ENCODE measurements at regions not wholly inside any gene's neighbourhood (a gene's known extent, or its start where the extent isn't known, plus 50 kb on each side); places are given as distances from the start of the nearest gene placed in this dataset.

DNA sequence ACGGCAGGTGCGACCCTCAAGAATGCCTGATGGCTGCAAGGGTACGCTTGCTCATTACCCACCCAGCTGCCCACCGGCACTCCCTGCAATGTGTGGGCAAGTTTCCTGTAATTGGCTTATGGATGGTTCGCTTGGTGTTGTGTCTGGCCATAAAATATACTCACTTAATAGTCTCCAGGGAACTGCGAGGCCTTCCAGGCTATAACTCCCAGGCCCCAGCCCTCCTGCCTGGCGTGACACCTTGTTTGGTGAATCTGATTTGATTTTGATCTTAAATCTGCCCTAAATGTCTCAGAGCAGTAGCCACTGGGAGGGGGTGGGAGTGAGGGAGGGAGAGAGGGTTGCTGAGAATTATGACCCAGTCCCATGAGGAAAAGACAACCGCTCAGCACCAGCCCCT, 572.2 kb downstream of the BUD13 start:
- H3K4me3 ChIP-seq = no peak overlapping the region
- TF ChIP-seq CTCF (IDR thresholded peaks at IDR 0.05) = no peak
- H3K27ac ChIP-seq = no peak overlapping the region
- H3K9me3 ChIP-seq = no peaks in the 10 kb centered on the region
- no peaks in the 10 kb centered on the region for H3K4me1 ChIP-seq
- intact Hi-C loops (cut with DNase I) = no loop called here
- DNase-seq = no peak
- WGBS, 3 donors = 87 to 92% (median 87%) methylated on average over 8 of the region's 8 CpGs
- ATAC-seq = no peak
- no peaks in the 10 kb centered on the region for H3K36me3 ChIP-seq (ENCODE audit: insufficient read depth in 1 of 2, low read depth in 1 of 2)
- H3K27me3 ChIP-seq (ENCODE audit: insufficient read depth in 3 of 3, low read length in 2 of 3) = no peaks in the 10 kb centered on the region

DNA sequence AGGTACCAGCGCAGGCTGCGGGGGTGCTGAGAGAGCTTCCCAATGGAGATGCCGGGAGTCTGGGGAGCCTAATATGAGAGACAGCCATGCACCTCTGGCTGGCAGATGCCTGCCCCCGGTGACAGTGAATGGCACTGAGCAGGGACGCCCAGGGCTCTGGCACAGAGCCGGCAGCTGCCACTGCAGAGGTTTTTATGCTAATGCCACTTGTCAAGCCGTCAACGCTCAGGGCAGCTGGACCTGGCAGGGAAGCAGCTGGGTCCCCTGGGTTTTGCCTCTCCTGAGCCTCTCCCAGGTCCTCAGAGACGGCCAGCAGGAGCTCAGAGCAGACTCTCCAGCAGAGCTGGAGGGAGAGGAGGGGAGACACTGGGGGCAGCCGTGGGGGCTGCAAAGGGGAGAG, 573.6 kb downstream of the BUD13 start:
- no peak for DNase-seq
- H3K4me1 ChIP-seq = no peaks in the 10 kb centered on the region
- ATAC-seq = no peak
- H3K27ac ChIP-seq = no peak overlapping the region
- H3K36me3 ChIP-seq (ENCODE audit: insufficient read depth in 1 of 2, low read depth in 1 of 2) = no peaks in the 10 kb centered on the region
- H3K4me3 ChIP-seq = no peak overlapping the region
- intact Hi-C loops (cut with DNase I) = no loop called here
- peaks cover 0 to 11% (median 0%) of the 10 kb centered on the region in 3 donors for H3K27me3 ChIP-seq (ENCODE audit: insufficient read depth in 3 of 3, low read length in 2 of 3)
- 26 to 47% (median 41%) methylated on average over 9 to 10 of the region's 10 CpGs for WGBS, 3 donors
- TF ChIP-seq CTCF (IDR thresholded peaks at IDR 0.05) = no peak
- no peaks in the 10 kb centered on the region for H3K9me3 ChIP-seq

GRCh38 chr11:116194156-116194904, 578.5 kb downstream of the BUD13 start:
- WGBS, 3 donors = 61 to 68% (median 68%) methylated on average over 5 of the region's 5 CpGs
- ATAC-seq (no peak), DNase-seq (no peak)
- H3K27ac ChIP-seq = no peak overlapping the region
- no peak for TF ChIP-seq CTCF (IDR thresholded peaks at IDR 0.05)
- no peaks in the 10 kb centered on the region for H3K36me3 ChIP-seq (ENCODE audit: insufficient read depth in 1 of 2, low read depth in 1 of 2)
- intact Hi-C loops (cut with DNase I) = no loop called here
- H3K4me3 ChIP-seq = no peak overlapping the region
- H3K9me3 ChIP-seq = no peaks in the 10 kb centered on the region
- peaks cover 0 to 33% (median 8%) of the 10 kb centered on the region in 3 donors for H3K27me3 ChIP-seq (ENCODE audit: insufficient read depth in 3 of 3, low read length in 2 of 3)
- H3K4me1 ChIP-seq = no peaks in the 10 kb centered on the region

DNA sequence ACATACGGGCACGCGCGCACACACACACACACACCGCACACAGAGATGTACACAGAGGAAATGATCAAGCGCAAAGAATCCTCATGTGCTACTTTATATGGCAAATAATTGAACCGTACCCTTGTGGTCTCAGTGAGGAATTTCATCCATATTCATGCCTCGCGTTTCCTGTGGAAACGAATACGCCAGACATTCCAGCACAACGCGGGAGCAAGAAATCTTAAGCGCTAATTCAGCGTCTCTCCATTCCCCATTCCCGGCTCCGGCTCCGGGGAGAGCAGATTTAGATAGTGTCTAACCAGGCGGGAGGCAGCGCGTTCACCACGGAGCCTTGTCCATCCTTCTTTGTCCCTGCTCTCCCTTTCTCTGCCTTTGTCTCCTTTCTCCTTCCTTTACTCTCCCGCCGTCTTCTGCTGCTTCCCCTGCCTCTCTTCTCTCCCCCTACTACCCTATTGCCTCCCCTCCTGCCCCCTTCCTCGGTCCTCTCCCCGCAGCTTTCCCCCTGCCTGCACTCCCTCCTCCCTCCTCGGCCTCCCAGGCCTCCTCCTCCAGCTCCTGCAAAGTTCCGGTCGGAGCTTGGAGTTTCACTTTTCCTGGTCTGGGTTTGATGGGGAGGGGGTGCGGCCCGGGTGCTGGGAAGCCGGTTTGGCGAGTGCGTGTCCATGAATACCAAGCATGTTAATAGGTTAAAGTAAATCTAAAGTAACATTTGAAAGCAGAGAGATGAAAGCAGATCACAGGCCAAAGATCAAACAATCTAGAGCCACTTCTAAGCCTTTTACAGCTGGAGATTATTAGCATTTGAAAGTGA, 579.3 kb downstream of the BUD13 start:
- peak overlapping the region; percentile 38 for H3K4me3 ChIP-seq
- DNase-seq = no peak

More for the DNA sequence above, 579.3 kb downstream of the BUD13 start:
- Histone ChIP-seq H3K36me3 (ENCODE audit: insufficient read depth in 1 of 2, low read depth in 1 of 2) (no peaks in the 10 kb centered on the region), H3K27me3 (ENCODE audit: insufficient read depth in 3 of 3, low read length in 2 of 3) (peaks cover 0 to 33% (median 8%) of the 10 kb centered on the region in 3 donors), H3K4me1 (no peaks in the 10 kb centered on the region), H3K27ac (no peak overlapping the region), H3K9me3 (no peaks in the 10 kb centered on the region)
- ATAC-seq = peak in 1 of 4 donors; percentile 25
- intact Hi-C loops (cut with DNase I) = no loop called here
- 2% methylated on average over 33 to 34 of the region's 34 CpGs for WGBS, 3 donors
- no peak for TF ChIP-seq CTCF (IDR thresholded peaks at IDR 0.05)
